Stimulated activated CD8-positive, alpha-beta memory T cell treated with anti-CD3 and anti-CD28 coated beads, Interleukin-7, amount 100 ng/mL, for 1 hour (primary cell): ENCODE measurements at regions not wholly inside any gene's neighbourhood (a gene's known extent, or its start where the extent isn't known, plus 50 kb on each side); places are given as distances from the start of the nearest gene placed in this dataset.
"Not testable (repeated sequence)": the region's sequence is repeated elsewhere in the genome, so short reads cannot be mapped to it uniquely, and the experiment has no call there.

Experiments
- DNase-seq, 2 donors: peaks; one replicate each; pipeline ENCODE4 v3.0.0-alpha.2; 2020; ENCODE audit warnings: low read depth in 2 of 2

DNA sequence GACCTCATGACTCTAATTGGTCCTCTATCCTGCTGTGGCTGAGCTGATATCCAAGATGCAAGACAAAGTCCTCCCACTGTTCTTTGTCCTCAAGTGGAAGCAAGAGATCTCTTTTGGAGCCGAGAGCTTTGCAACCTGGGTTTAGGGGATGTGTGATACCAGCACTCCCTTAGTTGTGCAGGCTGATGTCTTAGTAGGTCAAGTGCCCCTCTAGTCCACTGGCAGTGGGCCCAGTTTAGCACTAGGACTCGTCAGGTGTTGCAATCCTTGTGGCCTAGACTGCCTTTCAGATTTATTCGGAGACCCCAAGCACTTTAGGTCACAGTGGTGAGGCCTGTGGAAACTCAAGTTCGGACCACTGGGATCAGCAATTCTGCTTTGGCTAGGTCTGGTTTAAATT lies 64.0 kb downstream of the GPRASP3 start:
- DNase-seq: no peak

DNA sequence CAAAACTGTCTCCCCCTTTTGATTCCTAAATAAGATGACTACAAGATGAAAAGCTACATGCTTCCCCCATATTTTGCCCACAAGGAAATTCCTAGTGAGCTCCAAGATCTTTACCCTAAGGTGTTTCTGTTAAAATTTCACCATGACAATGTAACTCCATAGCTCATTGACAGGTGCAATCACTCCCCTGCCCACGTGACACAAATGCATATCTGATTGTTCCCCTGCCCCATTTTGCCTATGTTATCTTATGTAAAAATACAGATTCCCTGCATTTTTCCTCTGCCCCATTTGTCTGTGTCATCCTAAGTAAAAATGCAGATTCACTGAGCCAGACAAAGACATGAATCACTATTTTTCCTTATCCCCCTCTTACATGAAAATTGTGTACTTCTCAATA lies 66.7 kb downstream of the GPRASP3 start:
- DNase-seq: no peak

DNA sequence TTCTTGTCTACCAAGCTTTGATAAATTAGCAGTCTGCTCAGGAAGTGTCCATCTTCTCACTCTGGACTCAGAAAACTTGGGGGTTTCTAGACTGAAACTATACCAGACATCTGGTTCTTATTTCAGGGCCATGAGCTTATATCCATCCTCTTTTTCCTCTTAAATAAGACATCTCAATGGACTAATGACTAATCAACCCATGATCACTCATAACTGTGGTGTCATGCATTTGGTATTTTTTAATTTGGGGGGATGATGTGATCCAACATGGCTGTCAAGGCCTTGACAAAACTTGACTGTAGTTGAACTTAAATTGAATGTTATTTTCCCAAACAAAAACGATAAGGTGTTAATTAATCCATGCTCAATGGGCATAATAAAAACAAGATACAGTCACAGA lies 87.8 kb downstream of the GPRASP3 start:
- DNase-seq: no peak

DNA sequence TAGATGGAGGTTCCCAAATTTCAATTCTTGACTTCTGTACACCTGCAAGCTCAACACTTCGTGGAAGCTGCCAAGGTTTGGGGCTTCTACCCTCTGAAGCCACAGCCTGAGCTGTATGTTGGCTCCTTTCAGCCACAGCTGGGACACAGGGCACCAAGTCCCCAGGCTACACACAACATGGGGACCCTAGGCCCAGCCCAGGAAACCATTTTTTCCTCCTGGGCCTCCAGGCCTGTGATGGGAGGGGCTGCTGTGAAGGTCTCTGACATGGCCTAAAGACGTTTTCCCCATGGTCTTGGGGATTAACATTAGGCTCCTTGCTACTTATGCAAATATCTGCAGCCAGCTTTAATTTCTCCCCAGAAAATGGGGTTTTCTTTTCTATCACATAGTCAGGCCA lies 97.7 kb downstream of the GPRASP3 start:
- not testable (repeated sequence) for DNase-seq

DNA sequence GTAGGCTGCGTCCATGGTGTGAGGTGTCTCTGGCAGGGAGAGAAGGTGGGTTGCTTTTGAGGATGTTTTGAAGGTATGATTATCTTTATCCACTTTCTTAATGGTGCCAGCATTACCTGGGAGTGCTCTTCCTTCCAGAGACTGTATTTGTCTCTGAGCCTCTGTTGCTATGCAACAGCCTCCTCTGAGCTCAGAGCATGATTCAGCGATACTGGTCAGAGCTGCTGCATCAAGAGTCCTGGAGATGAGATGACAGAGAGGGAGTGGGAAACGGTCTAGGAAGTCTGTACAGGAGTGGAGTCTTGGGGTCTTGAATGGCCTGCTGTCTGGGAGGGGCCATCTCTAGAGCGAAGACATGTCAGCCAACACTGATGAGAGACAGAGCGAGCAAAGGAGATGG lies 104.4 kb upstream of the RAB40AL start:
- no peak for DNase-seq

DNA sequence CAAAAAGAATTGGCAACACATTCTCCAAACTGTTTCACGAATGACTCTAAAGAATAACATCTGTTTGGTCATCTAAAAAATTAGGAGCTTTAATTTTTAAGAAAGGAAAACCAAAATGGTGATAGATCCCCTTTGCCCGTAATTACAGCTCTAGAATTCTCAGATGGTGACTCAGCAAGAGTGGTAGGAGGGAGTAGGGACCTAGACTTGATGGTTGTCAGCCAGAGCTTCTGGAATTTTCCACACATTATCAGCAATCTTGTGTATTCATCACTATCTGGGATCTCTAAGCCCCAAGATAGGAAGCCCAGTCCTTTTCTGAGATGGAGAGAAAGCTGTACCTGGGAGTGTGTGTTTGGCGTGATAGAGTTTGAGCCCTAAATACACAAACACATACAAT lies 103.9 kb upstream of the RAB40AL start:
- DNase-seq: no peak

DNA sequence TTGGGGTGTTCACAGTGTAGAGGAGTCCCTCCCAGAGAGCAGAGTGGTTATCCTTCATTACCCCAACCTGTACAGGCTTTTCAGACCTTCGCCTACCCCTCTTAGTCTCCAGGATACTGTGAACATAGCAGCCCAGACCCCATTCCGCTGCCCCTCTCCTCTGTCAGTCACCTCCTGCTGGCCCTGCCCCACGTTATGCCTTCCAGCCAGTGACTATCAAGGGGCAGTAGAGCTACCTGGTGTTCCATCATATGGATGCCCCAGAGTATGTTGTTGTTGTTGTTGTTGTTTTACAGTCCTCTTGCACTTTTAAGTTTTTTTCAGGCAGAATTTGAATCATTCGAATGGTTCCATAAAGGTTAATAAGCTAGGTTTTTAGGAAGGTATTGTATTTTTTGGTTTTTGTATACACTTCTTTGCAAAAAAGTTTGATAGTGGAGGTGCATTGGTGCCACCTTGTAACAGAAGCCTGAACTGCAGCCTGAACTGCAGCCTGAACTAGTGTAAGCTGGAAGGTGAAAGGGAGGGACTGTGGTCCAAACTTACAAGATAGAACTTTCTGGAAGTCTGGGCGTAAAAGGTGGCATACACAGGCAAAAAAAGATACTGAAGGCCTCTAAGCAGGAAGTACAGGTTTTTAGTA lies 101.4 kb upstream of the RAB40AL start:
- no peak for DNase-seq

DNA sequence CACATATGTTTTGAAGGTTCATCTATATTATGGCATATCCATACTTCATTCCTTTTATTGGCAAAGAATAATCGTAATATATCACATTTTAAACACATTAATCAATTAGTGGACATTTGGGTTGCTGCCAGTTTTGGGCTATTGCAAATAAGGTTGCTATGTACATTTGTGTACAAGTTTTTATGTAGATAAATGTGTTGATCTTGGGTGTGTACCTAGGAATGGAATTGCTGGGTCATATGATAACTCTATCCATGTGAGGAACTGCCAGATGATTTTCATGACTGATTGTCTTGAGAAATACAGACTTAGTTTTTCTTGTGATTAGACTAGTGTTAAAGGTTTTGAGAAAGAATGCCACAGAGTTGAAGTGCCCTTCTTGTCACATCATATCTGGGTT lies 99.2 kb upstream of the RAB40AL start:
- no peak for DNase-seq

DNA sequence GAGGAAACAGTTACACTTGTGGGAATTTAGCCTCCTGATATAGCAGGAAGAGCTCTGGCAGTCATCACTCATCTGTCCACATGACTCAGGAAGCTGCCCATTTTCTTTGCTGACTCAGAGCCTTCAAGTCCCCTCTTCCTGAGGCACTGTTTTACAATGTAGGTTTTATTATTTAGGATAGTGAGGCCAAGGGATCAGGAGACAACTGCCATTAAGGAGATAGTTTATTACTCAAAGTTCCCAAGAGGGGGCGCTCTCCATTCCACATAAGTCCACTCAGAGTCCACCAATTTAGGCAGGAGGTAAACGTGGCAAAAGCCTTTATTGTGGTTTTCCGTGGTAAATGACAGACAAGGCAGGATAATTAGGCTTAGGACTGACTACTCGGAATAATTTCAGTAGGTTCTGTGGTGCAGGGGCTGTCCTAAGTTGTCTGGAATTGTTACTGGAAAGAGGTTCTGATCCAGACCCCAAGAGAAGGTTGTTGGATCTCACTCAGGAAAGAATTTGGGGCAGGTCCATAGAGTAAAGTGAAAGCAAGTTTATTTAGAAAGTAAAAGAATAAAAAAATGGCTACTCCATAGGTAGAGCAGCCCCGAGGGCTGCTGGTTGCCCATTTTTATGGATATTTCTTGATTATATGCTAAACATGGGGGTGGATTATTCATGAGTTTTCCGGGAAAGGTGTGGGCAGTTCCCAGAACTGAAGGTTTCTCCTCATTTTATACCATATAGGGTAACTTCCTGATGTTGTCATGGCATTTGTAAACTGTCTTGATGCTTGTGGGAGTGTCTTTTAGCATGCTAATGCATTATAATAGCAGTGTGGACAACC lies 96.0 kb upstream of the RAB40AL start:
- no peak for DNase-seq

DNA sequence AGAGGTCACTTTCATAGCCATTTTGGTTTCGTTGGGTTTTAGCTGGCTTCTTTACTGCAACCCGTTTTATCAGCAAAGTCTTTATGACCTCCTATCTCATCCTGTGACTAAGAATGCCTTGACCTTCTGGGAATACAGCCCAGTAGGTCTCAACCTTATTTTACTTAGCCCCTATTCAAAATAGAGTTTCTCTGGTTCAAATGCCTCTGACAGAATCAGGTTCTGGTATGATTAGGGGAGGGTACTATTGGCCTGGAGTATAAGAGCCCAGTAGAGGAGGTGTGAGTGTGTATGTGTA lies 95.4 kb upstream of the RAB40AL start:
- DNase-seq: no peak

DNA sequence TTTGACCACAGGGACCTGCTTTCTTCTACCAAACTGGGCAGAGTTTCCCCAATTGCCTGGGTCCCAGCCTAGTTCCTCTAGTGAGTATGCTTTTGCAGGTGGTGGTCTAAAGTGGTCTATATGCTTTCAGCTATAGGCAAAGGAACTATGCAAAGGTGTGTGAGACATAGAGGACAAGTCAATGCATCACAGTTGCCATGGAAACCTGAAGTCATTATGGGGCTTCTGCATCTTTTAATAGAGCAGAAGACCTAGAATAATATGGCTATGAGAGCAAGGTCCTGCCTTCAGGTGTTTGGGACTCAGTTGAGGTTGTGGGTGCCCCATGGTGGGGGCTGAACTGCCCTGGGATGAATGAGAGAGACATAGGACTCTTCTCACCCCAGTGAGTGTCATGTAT lies 92.1 kb upstream of the RAB40AL start:
- no peak for DNase-seq

DNA sequence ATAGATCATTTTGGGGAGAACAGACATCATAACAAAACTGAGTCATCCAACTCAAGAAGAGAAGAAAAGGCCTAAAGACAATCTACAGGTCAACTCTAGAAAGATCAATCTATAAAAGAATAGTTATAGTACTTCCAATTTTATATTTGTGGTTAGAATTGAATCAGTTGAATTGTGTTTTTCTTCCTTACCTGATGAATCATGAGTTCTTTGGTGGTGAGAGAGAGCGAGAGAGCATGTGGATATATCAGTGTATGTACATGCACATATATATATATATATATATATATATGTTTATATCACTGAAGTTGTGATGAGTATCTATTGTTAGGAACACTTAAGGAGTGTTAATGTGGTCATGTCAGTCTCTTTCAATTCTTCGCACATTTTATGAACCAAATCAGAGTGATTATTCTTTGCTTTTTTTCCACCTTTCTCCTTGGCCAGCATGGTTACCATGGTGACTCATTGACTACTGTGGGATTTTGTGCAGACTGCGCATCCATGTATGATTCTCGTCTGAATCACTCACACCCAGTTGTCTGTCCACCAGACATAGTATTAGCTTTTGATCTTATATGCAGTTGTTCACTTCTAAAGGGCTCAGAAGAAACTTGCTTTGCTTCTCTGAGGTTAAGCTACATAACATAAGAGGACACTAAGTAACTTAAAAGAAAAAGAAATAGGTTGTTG lies 90.4 kb upstream of the RAB40AL start:
- no peak for DNase-seq

DNA sequence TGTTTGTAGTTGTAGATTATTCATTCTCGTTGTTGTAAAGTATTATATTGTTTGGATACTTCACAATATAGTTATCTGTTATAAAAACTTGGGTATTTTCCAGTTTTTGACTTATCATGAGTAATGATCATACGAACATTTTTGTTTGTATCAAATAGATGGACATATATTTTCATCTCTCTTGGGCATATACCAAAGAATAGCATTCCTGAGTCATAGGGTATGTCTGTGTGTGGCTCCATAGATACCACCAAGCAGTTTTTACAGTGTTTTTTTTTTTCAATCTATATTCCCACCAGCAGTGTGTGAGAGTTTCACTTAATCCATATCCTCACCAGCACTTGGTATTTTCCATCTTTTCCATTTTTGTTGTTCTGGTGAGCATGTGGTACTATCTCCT lies 89.7 kb upstream of the RAB40AL start:
- no peak for DNase-seq

DNA sequence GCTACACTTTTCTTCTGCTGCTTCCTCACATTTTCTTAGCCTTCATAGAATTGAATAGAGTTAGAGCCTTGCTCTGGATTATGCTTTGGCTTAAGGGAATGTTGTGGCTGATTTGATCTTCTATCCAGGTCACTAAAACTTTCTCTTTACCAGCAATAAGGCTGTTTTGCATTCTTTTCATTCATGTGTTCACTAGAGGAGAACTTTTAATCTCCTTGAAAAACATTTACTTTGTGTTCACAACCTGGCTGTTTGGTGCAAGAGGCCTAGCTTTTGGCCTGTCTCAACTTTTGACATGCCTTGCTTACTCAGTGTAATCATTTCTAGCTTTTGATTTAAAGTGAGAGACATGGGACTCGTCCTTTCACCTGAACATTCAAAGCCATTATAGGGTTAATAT lies 87.7 kb upstream of the RAB40AL start:
- DNase-seq: no peak

DNA sequence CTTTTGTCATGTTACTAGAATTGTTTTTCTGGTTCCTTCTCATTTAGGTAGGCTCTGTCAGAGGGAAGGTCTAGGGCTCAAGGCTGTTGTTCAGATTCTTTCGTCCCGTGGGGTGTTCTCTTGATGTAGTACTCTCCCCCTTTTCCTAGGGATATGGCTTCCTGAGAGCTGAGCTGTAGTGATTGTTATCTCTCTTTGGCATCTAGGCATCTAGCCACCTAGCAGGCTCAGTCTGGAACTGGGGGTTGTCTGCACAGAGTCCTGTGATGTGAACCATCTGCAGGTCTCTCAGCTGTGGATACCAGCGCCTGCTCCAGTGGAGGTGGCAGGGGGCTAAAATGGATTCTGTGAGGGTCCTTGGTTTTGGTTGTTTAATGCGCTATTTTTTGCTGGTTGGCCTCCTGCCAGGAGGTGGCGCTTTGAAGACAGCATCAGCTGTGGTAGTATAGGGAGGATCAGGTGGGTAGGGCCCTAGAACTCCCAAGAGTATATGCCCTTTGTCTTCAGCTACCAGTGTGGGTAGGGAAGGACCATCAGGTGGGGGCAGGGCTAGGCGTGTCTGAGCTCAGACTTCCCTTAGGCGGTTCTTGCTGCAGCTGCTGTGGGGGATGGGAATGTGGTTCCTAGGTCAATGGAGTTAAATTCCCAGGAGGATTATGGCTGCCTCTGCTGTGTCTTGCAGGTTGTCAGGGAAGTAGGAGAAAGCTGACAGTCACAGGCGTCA lies 78.1 kb upstream of the RAB40AL start:
- DNase-seq: not testable (repeated sequence)

DNA sequence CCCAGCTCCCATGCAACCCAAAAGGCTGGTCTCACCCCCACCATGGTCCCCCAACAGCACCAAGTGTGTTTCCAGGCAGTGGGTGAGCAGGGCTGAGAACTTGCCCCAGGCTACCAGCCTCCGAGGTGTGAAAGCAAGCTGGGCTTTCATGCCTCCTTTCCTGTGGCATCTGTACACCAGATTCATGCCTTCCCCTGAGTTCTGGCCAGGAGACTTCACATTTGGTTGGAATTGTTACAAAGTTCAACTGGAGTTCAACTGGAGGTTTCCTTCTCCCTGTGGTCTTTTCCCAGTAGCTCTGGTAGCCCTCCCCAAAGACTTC lies 77.6 kb upstream of the RAB40AL start:
- no peak for DNase-seq

DNA sequence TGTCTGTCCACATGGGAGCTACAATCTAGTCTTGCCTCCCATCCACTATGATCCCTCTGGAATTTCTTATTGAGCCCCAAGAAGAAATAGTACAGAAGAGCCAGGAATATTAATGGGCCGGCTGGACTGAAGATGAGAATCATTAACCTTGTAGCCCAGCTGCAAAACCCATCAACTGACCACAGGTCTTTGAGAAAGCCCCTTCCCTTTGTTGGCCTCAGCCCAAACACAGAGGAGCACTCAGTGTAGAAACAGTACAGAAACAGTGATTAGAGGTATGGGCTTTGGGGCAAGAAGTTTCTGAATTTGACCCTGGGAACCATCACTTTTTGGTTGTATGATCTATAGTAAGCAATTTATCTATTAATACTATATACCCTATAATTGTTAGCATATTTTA lies 76.8 kb upstream of the RAB40AL start:
- no peak for DNase-seq

DNA sequence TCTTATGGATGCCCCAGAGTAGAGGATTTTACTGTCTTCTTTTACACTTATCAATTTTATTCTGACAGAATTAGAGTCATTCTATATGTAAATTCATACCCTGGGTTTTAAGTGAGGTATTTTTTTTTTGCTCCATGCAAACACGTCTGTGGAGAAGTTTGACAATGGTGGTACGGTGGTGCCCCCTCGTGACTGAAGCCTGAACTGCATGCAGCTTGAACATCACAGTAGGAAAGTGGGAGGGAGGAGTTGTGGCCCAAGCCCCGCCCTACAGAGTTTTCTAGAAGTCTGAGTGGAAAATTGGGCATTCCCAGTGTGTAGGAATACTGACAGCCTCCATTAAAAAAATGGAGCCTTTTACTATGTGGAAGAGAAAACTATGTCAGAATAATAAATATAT lies 73.3 kb upstream of the RAB40AL start:
- DNase-seq: peak; percentile 57 to 74

DNA sequence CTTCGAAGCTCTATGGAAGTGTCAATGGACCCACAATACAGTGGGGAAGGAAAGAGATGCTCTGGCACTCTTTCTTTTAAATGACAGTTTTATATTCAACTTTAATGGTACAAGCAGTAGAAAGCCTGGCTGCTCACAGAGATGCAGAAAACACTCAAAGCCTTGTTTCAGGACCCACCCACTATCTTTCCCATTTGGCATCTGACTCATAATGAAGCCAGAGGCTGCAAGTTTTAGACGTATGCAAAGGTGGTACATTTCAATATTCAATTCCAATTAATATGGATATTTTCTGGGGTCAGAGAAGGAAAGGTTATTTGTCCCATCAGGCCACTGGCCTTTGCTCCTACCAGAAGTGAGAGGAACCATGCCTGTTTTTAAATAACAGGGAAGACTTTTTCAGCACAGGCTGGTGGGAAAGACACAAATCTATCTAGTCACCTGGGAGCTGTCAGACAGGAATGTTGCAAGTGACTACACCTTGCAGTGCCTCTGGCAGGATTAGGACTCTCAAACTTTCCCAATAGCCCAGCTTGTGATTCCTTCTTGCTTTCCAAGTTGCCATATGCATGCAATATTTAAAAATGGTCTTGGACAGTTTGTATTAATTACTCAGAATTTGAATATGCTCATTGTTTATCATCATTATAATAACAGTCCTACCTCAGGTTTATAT lies 70.0 kb upstream of the RAB40AL start:
- DNase-seq: no peak

DNA sequence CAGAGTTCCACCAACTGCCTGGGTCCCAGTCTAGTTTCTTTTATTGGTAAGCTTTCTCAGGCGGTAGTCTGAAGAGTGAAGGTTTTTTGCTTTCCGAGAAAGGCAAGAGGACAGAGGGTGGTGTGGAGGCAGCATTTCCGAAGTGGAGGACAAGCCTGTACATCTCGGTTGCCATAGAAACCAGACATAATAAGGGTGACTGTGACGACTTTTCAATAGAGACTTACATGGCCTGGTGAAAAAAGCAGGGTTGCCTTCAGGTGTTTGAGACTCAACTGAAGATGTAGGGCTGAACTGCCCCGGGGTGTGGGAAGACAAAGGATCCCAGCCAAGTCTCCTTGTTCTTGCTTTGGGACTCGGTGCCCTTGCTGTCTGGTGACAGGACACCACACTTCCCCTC lies 53.6 kb upstream of the RAB40AL start:
- DNase-seq: no peak
